Breast epithelium (tissue), 3 donors: ENCODE measurements at regions not wholly inside any gene's neighbourhood (a gene's known extent, or its start where the extent isn't known, plus 50 kb on each side); places are given as distances from the start of the nearest gene placed in this dataset.

ENCODE experiments used
- CTCF ChIP-seq, 3 donors: fragments of 450-650 bp; IDR thresholded peaks; one replicate each; pipeline ENCODE4 v1.5.1; 2016 to 2017; ENCODE audit warnings: antibody characterized with exemption in 3 of 3, mild to moderate bottlenecking in 3 of 3, moderate library complexity in 3 of 3
- POLR2AphosphoS5 ChIP-seq, 3 donors: sonication (generic); formaldehyde crosslinking; IDR thresholded peaks; one replicate each; pipeline ENCODE4 v1.6.1; 2017; ENCODE audit warnings: antibody characterized with exemption in 3 of 3

GRCh38 chr5:3659907-3660306 is 64.3 kb downstream of the IRX1 start:
- TF ChIP-seq POLR2AphosphoS5 (IDR thresholded peaks at IDR 0.05), result no peak
- no peak for TF ChIP-seq CTCF (IDR thresholded peaks at IDR 0.05)
